Neural cell (in vitro differentiated cells): ENCODE measurements at regions not wholly inside any gene's neighbourhood (a gene's known extent, or its start where the extent isn't known, plus 50 kb on each side); places are given as distances from the start of the nearest gene placed in this dataset.

Experiments used
- EP300 ChIP-seq: fragments of 450-650 bp; conservative IDR thresholded peaks from 2 replicates; pipeline ENCODE4 v1.6.1; 2014; ENCODE audit warnings: antibody characterized with exemption, mild to moderate bottlenecking, moderate library complexity; ENCODE audit not compliant: poor library complexity, severe bottlenecking
- RAD21 ChIP-seq: fragments of 450-650 bp; conservative IDR thresholded peaks from 2 replicates; pipeline ENCODE4 v1.6.1; 2014; ENCODE audit warnings: antibody characterized with exemption, mild to moderate bottlenecking, moderate library complexity
- SMC3 ChIP-seq: fragments of 450-650 bp; conservative IDR thresholded peaks from 2 replicates; pipeline ENCODE4 v1.6.1; 2014; ENCODE audit warnings: antibody characterized with exemption, mild to moderate bottlenecking, moderate library complexity; ENCODE audit not compliant: poor library complexity
- TAF1 ChIP-seq: IDR thresholded peaks from 2 replicates; pipeline ENCODE4 v1.6.1; 2012; ENCODE audit warnings: low read depth
- TF ChIP-seq, protein P1 (sequence below): fragments of 450-650 bp; IDR thresholded peaks from 2 replicates; pipeline ENCODE4 v1.5.1; 2014; ENCODE audit warnings: antibody characterized with exemption, mild to moderate bottlenecking, moderate library complexity; ENCODE audit not compliant: poor library complexity, severe bottlenecking

DNA sequence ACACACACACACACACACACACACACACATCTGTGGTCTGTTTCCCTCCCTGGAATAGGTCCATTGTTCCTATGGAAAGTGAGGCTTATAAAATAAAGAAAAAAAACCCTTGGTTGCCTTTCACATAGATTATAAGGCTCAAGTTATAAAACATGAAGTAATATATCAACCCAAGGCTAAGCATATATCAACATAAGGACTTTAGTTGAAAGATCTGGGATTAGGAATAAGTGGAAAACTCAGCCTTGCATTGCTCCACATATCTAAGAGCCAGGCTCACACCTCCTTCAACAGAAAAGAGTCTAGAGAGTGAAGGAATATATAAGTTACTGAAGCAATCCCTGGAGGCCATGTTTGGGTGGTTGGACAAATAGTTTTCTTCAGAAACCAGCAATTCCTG, 235.0 kb downstream of the SUCLG1 start:
- TF ChIP-seq, protein P1, sequence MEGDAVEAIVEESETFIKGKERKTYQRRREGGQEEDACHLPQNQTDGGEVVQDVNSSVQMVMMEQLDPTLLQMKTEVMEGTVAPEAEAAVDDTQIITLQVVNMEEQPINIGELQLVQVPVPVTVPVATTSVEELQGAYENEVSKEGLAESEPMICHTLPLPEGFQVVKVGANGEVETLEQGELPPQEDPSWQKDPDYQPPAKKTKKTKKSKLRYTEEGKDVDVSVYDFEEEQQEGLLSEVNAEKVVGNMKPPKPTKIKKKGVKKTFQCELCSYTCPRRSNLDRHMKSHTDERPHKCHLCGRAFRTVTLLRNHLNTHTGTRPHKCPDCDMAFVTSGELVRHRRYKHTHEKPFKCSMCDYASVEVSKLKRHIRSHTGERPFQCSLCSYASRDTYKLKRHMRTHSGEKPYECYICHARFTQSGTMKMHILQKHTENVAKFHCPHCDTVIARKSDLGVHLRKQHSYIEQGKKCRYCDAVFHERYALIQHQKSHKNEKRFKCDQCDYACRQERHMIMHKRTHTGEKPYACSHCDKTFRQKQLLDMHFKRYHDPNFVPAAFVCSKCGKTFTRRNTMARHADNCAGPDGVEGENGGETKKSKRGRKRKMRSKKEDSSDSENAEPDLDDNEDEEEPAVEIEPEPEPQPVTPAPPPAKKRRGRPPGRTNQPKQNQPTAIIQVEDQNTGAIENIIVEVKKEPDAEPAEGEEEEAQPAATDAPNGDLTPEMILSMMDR: no peak
- TF ChIP-seq RAD21 (no peak), EP300 (no peak), TAF1 (no peak), SMC3 (no peak)
